ENCODE measurements at regions not wholly inside any gene's neighbourhood (a gene's known extent, or its start where the extent isn't known, plus 50 kb on each side); places are given as distances from the start of the nearest gene placed in this dataset.

GRCh38 chr9:738209-738915 lies 103.1 kb upstream of the DMRT1 start:
- H3K27ac ChIP-seq (ENCODE audit: extremely low read depth, low read depth, low read length): no peak overlapping the region
- H3K4me3 ChIP-seq (ENCODE audit: low read depth, low read length): no peak overlapping the region
- CTCF ChIA-PET: interaction anchor here (0.7 to 1.0 kb wide), 2 partner anchors 157 to 261 kb away, joined by 3 read pairs; no protein-coding TSS in a partner anchor
- POLR2A ChIA-PET: interaction anchor here (1.1 kb wide), 1 partner anchor 30 kb away, joined by 3 read pairs; no protein-coding TSS in a partner anchor
- peaks cover 0 to 63% of the 10 kb centered on the region in 2 experiments; a peak in 2 of 3 replicates for H3K36me3 ChIP-seq (ENCODE audit: control insufficient read depth in 2 of 2, insufficient read depth in 1 of 2, low read length in 2 of 2)
- no peaks in the 10 kb centered on the region for H3K4me1 ChIP-seq (ENCODE audit: control insufficient read depth, insufficient read depth, low read length)
- TF ChIP-seq ZNF623 (tag by site-specific recombination; IDR thresholded peaks at IDR 0.05) (no peak), FEZF1 (tag by site-specific recombination; IDR thresholded peaks at IDR 0.05) (no peak)
- TF ChIP-seq, protein P1, sequence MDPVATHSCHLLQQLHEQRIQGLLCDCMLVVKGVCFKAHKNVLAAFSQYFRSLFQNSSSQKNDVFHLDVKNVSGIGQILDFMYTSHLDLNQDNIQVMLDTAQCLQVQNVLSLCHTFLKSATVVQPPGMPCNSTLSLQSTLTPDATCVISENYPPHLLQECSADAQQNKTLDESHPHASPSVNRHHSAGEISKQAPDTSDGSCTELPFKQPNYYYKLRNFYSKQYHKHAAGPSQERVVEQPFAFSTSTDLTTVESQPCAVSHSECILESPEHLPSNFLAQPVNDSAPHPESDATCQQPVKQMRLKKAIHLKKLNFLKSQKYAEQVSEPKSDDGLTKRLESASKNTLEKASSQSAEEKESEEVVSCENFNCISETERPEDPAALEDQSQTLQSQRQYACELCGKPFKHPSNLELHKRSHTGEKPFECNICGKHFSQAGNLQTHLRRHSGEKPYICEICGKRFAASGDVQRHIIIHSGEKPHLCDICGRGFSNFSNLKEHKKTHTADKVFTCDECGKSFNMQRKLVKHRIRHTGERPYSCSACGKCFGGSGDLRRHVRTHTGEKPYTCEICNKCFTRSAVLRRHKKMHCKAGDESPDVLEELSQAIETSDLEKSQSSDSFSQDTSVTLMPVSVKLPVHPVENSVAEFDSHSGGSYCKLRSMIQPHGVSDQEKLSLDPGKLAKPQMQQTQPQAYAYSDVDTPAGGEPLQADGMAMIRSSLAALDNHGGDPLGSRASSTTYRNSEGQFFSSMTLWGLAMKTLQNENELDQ (tag by site-specific recombination; IDR thresholded peaks at IDR 0.05; ENCODE audit: low read depth): no peak
- TF ChIP-seq, protein P2, sequence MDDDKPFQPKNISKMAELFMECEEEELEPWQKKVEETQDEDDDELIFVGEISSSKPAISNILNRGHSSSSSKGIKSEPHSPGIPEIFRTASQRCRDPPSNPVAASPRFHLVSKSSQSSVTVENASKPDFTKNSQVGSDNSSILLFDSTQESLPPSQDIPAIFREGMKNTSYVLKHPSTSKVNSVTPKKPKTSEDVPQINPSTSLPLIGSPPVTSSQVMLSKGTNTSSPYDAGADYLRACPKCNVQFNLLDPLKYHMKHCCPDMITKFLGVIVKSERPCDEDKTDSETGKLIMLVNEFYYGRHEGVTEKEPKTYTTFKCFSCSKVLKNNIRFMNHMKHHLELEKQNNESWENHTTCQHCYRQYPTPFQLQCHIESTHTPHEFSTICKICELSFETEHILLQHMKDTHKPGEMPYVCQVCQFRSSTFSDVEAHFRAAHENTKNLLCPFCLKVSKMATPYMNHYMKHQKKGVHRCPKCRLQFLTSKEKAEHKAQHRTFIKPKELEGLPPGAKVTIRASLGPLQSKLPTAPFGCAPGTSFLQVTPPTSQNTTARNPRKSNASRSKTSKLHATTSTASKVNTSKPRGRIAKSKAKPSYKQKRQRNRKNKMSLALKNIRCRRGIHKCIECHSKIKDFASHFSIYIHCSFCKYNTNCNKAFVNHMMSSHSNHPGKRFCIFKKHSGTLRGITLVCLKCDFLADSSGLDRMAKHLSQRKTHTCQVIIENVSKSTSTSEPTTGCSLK (tag by site-specific recombination; IDR thresholded peaks at IDR 0.05): no peak
- no peaks in the 10 kb centered on the region for H3K9me3 ChIP-seq (ENCODE audit: control insufficient read depth, insufficient read depth, low read depth, low read length)

DNA sequence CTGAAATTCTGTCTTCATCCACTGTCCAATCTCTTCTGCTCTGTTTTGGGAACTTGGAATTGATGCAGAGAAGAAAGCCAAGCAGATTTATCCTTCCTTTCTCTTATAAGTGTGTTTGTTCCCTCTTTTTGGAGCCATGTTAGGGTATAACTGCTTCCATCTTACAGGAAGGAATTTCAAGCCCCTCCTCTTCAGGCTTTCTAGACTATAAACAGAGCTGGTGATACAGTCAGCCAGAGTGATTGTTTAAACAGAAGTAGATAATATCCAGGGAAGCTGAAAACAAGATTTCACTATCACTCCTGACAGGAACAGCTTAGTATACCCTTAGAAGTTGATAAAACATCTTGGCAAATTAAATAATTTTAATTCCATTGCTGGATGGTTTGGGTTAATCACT lies 102.1 kb upstream of the DMRT1 start:
- CTCF ChIA-PET: interaction anchor here (0.6 kb wide), 1 partner anchor 77 kb away, joined by 3 read pairs; no protein-coding TSS in a partner anchor
- peaks cover 0 to 71% of the 10 kb centered on the region in 2 experiments; a peak in 2 of 3 replicates for H3K36me3 ChIP-seq (ENCODE audit: control insufficient read depth in 2 of 2, insufficient read depth in 1 of 2, low read length in 2 of 2)
- POLR2A ChIA-PET: no interaction called here

GRCh38 chr9:740221-740620 lies 101.3 kb upstream of the DMRT1 start:
- POLR2A ChIA-PET: no interaction called here
- peaks cover 0 to 73% of the 10 kb centered on the region in 2 experiments; a peak in 2 of 3 replicates for H3K36me3 ChIP-seq (ENCODE audit: control insufficient read depth in 2 of 2, insufficient read depth in 1 of 2, low read length in 2 of 2)
- H3K4me3 ChIP-seq (ENCODE audit: low read depth, low read length): no peak overlapping the region
- no peak overlapping the region for H3K27ac ChIP-seq (ENCODE audit: extremely low read depth, low read depth, low read length)
- no peaks in the 10 kb centered on the region for H3K4me1 ChIP-seq (ENCODE audit: control insufficient read depth, insufficient read depth, low read length)
- H3K9me3 ChIP-seq (ENCODE audit: control insufficient read depth, insufficient read depth, low read depth, low read length): no peaks in the 10 kb centered on the region
- CTCF ChIA-PET: no interaction called here
- TF ChIP-seq ZNF292 (tag by site-specific recombination; IDR thresholded peaks at IDR 0.05; ENCODE audit: borderline replicate concordance, low read depth) (no peak), ZBTB1 (tag by site-specific recombination; IDR thresholded peaks at IDR 0.05) (no peak), ZNF449 (tag by site-specific recombination; IDR thresholded peaks at IDR 0.05) (no peak), GLI4 (tag by site-specific recombination; IDR thresholded peaks at IDR 0.05) (no peak), SALL2 (tag by site-specific recombination; IDR thresholded peaks at IDR 0.05; ENCODE audit: borderline replicate concordance) (no peak), ZNF138 (tag by site-specific recombination; IDR thresholded peaks at IDR 0.05; ENCODE audit: borderline replicate concordance) (no peak), ZBTB20 (tag by site-specific recombination; IDR thresholded peaks at IDR 0.05) (no peak), ZNF692 (tag by site-specific recombination; IDR thresholded peaks at IDR 0.05) (no peak), ZFP41 (tag by site-specific recombination; IDR thresholded peaks at IDR 0.05; ENCODE audit: borderline replicate concordance) (no peak), ZNF530 (tag by site-specific recombination; IDR thresholded peaks at IDR 0.05; ENCODE audit: low read depth) (no peak), ZNF133 (tag by site-specific recombination; IDR thresholded peaks at IDR 0.05) (no peak), ZNF366 (tag by site-specific recombination; conservative IDR thresholded peaks at IDR 0.05) (no peak), ZNF76 (tag by site-specific recombination; IDR thresholded peaks at IDR 0.05; ENCODE audit: borderline replicate concordance, low read depth) (no peak), ZNF221 (tag by site-specific recombination; IDR thresholded peaks at IDR 0.05; ENCODE audit: borderline replicate concordance) (no peak), ZNF121 (tag by site-specific recombination; IDR thresholded peaks at IDR 0.05) (no peak)
- TF ChIP-seq, protein P3, sequence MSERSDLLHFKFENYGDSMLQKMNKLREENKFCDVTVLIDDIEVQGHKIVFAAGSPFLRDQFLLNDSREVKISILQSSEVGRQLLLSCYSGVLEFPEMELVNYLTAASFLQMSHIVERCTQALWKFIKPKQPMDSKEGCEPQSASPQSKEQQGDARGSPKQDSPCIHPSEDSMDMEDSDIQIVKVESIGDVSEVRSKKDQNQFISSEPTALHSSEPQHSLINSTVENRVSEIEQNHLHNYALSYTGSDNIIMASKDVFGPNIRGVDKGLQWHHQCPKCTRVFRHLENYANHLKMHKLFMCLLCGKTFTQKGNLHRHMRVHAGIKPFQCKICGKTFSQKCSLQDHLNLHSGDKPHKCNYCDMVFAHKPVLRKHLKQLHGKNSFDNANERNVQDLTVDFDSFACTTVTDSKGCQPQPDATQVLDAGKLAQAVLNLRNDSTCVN (tag by site-specific recombination; optimal IDR thresholded peaks at IDR 0.05): no peak

More for the DNA sequence above, 102.1 kb upstream of the DMRT1 start:
- TF ChIP-seq ZNF560 (tag by site-specific recombination; IDR thresholded peaks at IDR 0.05; ENCODE audit: borderline replicate concordance) (no peak), ZNF184 (tag by site-specific recombination; IDR thresholded peaks at IDR 0.05) (no peak), ZNF121 (tag by site-specific recombination; IDR thresholded peaks at IDR 0.05) (no peak), ZNF423 (tag by site-specific recombination; IDR thresholded peaks at IDR 0.05) (no peak)
- Histone ChIP-seq H3K27ac (ENCODE audit: extremely low read depth, low read depth, low read length) (no peak overlapping the region), H3K4me3 (ENCODE audit: low read depth, low read length) (no peak overlapping the region), H3K4me1 (ENCODE audit: control insufficient read depth, insufficient read depth, low read length) (no peaks in the 10 kb centered on the region), H3K9me3 (ENCODE audit: control insufficient read depth, insufficient read depth, low read depth, low read length) (no peaks in the 10 kb centered on the region)

Data from HEK293 (cell line).